GM21723 (cell line): ENCODE measurements at regions not wholly inside any gene's neighbourhood (a gene's known extent, or its start where the extent isn't known, plus 50 kb on each side); places are given as distances from the start of the nearest gene placed in this dataset.

ENCODE experiments used
- ATAC-seq: cut with Tn5 transposase; IDR thresholded peaks from one replicate; pipeline ENCODE4 v1.9.1; 2021; ENCODE audit warnings: mild to moderate bottlenecking, moderate library complexity; ENCODE audit not compliant: unreplicated experiment

DNA sequence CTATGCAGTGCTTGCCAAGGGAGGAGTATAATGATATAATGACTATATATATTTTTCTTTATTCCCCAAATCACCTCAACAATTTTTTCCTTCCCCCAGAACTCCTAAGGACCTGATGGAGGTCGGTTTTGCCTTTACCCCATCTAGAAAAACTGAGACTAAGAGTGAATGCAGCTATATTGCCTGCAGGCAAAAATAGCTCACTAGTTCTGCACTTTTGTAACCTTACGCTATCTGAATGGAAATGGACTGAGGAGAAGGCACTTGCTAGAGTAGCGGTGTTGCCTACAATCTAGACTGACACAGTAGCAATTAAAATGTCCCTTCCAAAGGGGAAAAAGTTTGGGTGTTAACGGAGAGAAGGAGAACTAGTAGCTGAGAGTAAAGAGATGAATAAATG is 379.5 kb upstream of the SEMA6D start:
- ATAC-seq, result no peak

- ATAC-seq, result no peak
These were observed 378.5 kb upstream of the SEMA6D start for GRCh38 chr15:47338771-47339170.

DNA sequence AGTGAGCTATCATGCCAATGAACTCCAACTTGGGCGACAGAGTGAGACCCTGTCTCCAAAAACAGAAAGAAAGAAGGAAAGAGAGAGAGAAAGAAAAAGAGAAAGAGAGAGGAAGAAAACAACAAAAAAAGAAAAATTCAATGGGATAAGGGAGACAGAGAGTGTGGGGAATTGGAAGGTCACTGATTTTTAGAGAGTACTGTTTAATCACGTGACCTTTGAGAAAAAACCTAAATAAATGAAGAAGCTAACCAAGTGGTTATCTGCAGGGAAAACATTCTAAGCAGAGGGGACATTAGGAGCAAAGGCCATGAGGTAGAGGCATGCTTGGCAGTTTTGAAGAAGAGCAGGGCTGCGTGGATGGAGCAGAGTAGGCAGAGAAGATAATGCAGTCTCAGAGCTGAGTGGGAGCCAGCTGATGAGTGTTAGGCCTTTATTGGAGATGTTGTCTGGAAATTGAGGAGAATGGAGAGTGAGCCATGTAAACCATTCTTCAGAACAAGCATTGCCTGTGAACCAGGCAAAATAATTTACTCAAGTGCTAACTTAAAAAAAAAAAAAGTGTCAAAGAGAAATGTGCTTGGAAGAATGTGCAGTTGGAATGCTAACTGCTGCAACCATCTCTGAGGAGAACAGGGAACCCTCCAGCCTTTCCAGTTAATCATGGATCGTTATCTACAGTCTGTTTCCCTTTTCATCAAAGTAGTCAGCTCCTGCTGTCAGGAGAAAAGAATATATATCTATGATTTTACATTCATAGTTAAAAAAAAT is 377.3 kb upstream of the SEMA6D start:
- no peak for ATAC-seq

DNA sequence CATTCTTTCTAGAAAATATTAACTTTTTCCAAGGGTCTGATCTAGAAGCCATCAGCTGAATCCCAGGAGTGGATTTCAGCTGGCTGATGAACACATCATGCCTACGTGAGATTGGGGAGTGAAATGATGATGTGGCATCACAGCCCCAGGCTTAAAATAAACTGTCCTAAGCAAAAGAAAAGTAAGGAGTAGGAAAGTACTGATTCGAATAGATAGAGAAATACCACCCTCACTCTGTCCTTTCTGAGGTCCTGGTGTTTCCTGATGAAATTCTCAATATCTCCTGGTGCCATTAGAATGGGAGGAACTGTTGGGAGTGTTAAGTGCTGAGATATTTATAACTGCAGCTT is 376.8 kb upstream of the SEMA6D start:
- ATAC-seq, result no peak

- no peak for ATAC-seq
These were observed 368.1 kb upstream of the SEMA6D start for GRCh38 chr15:47349179-47349578.

DNA sequence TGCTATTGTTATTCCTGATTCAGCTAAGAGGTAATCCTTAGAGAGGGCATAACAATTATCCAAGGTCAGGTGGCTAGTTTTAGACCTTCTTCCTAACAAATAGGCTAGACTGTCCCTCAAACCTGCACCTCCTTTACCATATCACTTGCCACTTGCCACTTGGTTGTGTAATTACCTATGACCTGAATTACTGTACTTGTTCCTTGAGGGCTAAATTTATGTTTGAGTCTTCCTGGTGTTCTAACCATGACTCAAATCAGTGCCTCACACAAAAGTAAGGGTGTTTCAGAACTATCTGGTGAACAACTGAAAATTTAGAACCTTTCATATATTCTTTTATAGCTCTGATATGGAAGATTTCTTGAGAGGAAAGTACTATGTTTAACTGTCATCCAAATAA is 365.8 kb upstream of the SEMA6D start:
- ATAC-seq, result no peak

DNA sequence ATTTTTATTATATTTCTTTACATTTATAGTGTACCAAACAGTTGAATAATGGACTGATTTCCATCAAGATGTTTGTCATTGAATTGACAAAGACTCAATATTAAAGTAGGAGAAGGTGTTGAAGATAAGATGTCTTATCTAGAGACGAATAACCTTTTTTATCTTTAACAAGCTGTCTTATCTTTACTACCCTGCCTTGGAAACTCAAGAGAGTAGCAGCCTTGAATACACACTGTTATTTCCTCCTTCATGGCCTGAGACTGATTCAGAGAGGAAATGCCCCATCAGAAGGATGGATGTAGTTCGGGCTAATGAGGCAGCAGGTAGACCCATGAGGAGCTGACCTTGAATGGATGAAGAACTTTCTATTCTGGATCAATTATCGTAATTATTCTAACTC is 365.1 kb upstream of the SEMA6D start:
- ATAC-seq, result no peak

DNA sequence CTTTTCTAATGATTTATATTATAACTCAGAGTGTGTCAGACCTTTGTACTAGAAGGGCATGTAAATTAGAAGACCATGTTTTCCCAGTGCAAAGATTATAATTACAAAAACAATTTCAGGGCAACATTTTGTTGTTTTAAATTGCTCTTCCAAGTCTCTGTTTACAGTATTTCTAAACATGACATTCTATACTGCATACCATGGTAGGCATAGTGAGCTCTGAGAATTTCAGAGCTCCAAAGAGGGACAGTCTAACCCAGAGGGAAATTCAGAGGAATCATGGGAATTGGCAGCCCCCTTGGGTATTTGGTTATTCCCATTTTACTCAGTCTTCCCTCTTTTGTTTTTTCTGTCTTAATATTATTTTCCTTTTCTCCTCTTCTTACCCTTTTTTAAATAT is 361.5 kb upstream of the SEMA6D start:
- no peak for ATAC-seq

DNA sequence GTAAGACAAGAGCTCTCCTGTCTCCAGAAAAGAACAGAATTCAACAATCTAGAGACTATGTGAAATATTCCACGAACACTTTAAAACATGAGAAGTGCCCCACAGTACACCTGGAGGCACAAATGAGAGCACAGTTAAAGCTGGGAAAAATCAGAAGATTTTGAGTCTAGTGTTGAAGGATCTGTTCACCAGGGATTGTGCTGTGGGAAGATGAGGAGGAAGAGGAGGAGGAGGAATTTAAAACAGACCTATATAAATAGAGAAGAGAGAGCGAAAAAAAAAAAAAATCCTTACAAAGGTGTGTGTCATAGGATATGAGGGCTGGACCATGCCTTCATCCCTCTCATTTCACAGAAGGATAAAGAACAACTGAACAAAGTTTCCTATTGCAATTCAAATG is 361.0 kb upstream of the SEMA6D start:
- no peak for ATAC-seq

DNA sequence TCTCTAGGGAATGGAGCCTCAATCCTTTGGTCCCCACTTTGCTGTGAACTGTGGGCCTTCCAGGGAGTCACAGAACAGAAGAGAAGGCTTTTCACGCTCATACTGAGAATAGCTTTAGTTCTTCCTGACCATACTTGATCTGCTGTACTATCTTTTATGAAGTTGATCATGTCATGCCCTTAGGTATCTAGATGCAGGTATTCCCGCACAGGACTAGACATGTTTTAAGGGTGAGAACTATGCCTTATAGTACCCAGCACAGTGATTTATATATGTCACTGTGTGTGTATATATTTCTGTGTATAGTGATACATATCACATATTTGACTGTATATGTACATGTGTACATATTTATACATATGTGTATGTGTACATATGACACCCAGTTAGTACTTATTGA is 358.4 kb upstream of the SEMA6D start:
- no peak for ATAC-seq

DNA sequence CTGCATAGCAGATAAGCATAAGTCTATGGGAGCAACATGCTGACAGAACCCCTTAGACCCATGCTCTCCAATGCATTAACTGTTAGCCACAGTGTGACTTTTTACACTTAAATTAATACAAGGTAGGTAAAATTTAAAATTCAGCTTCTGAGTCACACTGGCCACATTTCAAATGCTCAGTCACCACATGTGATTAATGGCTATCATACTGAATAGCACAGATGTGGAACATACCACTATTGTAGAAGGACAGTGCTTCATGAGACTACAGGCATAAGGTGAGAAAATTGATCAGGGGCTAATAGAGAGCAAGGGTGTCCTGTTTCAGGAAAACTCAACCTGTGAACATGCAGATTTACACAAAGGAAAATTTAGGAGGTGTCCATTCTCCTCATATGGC is 357.0 kb upstream of the SEMA6D start:
- ATAC-seq, result no peak

DNA sequence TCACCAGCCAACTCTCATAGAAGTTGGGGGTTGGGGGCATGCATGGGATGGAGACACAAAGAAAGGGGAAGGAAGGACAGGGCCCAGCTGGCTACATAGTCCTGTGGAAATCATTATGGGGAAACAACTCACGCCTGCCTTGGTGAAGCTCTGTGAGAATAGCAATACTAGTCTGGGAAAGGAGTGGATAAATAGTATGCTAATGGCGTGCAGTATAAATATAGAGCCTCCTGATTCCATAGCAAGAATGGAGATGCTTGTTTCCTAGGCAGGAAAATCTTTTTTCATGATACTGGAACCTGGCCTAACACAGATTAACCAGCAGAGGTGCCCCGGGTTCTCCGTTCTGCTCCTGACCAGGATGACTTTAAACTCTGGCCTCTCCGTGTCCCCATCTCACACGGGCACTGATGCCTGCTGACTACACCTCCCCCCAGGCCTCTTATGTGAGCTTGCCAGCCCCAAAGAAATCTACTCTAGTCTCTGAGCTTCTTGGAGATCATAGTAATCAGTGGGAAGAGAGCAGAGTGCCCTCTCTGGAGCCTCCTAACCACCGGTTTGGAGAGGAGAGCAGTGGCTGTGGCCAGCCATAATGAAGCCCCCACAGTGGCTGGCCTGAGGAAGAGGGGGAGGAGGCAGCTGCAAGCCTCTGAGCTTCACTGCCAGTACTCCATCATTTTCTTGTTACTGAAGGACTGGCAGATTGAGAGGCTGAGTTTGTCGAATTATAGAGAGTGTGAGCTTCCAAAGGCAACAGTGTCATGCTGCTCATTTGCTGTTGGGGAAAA is 355.0 kb upstream of the SEMA6D start:
- no peak for ATAC-seq

DNA sequence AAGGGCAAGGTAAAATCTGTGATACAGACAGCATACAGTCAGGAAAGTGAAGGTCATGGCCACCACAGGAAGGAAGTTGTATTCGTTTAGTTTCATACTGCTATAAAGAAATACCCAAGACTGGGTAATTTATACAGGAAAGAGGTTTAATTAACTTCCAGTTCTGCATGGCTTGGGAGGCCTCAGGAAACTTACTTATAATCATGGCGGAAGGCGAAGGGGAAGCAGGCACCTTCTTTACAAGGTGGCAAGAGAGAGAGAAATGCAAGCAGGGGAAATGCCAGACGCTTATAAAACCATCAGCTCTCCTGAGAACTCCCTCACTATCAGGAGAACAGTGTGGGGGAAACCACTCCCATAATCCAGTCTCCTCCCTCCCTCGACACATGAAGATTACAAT is 353.7 kb upstream of the SEMA6D start:
- no peak for ATAC-seq

DNA sequence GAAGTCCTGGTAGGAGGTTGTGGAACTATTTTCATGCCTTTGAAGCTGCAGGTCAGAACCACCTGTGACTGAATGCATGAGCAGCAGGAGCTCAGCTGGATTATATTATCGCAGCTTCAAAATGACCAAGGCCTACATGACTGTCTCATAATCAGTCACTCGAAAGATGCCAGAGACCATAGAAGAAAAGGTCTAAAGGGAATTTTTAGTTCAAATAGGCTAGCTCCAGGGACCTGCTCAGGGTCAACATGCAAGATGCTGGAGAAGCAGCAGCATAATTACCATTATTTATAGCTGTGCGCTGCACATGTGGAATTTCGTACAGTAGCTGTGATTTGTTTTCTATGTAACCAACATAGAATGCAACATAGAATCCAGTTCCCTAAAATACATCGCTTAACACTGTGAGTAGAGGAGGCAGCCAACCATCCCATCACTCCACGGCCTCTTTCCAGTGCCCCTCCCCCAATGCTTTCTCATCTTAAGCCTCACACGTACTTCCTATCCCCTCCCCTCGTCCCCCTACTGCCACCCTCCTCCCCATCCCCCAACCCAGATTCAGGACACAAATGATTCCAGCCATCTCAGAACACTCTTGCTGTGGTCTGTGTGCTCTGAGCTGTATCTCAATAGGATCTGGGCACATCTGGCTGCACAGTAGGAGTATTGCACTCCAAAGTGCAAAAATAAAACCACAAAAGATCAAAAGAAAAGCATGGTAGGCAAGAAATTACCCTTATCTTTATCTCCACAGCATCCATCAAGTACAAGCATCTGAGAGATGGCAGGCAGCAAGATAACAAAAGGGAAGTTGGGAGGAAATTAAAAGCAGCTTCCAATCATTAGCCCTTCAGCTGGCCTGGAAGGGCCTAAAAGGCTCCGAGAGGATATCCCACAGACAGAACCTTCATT is 352.8 kb upstream of the SEMA6D start:
- ATAC-seq, result no peak

DNA sequence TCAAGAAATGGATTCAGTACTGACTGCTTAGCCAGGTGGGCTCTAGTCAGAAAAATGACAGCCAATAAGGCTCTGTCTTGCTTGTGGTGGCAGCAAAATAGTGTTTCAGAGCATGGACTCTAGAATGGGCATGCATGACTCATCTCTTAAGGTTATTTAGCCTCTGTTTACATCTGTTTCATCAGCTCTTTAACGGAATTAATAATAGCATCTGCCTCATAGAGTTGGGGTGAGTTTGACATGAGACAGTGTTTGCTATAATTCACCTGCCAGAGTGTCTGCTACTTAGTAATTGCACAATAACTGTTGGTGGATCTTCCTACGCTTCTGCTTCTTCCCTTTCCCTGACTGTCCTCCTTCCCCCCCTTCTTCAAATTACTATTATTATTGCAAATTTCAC is 350.4 kb upstream of the SEMA6D start:
- ATAC-seq, result no peak

DNA sequence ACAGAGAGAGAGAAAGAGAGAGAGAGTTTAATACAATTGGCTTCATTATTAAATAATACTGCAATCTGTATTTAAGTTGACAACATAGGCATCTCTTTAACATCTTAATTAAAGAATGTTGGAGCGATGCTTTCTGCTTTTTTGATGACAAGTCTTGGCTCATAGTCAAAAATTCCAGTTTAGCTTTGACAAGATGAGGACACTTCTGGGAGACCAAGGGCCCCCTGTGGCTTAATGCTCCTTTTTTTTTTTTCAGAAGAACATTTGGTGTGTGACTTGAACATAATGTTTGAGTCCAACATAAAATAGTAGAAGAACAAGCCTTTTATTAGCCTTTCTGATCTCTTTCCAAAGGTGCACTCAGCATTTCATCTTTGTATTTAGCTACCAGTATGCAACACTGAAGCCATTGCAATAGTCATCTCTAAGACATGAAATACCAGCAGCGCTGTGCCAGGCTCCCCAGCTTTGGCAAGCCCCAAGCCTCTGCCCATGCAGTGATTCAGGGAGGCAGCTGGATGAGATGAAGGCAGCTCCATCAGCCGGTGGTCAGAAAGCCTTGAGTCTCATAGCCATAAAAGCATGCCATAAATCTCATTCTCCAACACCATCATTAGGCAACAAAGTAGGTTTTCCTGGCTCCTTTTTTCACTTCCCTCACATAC is 349.4 kb upstream of the SEMA6D start:
- no peak for ATAC-seq

- ATAC-seq, result no peak
These were observed 345.4 kb upstream of the SEMA6D start for GRCh38 chr15:47371939-47372338.

DNA sequence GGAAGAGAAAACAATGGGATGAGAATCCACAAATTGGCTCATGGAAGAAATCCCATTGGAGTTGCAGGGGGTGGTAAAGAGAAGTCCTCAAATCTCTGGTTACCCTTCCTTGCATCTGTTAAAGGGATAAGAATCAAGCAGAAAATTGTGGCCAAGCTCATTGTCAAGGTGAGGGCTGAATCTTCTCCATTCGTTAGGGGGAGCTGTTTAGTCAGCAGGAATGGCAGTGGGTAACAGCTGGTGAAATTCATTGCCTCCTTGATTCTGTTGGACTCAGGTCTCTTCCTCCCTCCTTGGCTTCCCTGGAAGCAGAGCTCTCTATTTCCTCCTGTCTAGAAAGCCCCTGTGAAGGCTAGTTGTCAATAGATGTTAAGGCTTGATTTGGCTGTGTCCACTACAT is 343.1 kb upstream of the SEMA6D start:
- no peak for ATAC-seq

DNA sequence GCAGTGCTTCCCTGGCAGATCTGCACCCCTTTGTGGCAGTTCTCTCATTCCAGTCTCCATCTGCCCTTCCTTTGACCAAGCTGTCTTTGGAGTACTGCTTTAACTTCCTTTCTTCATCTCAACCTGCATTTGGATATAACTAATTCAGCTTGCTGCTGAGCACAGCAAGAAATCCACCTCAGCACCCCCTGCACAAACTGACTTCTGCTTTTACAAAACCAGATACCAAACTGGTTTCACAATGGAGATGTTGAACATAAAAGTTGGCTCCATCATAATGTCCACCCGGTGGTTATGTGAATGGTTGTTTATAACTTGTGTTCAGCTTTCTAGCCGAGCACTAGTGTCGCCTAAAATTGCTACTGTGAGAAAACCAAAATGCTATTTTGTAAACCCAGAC is 341.1 kb upstream of the SEMA6D start:
- no peak for ATAC-seq

DNA sequence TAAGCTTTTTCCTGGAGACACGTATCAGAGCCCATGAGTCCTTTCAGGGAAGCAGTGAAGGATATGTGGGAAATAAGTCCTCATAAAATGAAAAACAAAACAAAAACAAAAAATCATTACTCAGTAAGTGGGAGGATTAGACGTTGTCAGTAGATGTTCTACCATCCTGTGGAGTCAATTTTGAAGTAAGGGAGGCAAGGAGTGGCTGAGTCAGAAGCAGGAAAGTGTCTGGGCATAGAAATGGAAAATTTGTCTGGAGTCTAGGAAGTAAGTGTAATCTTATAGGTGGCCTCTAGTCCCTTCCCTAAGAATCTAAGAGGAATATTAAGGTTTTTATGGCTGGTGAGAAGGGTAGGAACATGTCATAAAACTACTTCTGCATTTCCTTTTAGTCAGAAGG is 339.8 kb upstream of the SEMA6D start:
- no peak for ATAC-seq

DNA sequence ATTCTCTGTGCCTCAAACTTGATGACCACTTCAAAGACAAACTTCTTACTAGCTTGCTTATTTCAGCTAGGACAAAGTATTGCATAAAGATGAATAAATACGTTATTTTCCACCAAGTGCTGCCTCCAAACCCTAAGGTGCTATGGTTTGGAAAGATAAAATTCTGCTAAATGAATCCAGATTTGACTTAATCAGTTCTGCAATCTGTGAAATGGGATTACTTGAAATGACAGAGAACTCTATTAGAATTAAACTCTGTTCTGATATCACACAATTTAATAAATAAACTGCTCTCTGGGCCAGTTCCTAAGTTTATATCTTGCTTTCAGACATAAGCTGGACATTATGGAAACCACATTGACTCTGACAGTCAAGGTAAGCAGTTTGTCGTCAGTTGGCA is 338.8 kb upstream of the SEMA6D start:
- no peak for ATAC-seq
